IPS DF 6.9 (cell line): ENCODE measurements at regions not wholly inside any gene's neighbourhood (a gene's known extent, or its start where the extent isn't known, plus 50 kb on each side); places are given as distances from the start of the nearest gene placed in this dataset.

ENCODE experiments used
- DNase-seq: peaks from one replicate; pipeline ENCODE4 v3.0.0-alpha.2; 2013; ENCODE audit warnings: low read depth, low spot score
- H3K27ac ChIP-seq: one replicate; pipeline ENCODE4 v1.5.1; 2013; ENCODE audit warnings: low read length, control low read depth
- H3K27me3 ChIP-seq: 2 replicates; pipeline ENCODE4 v1.6.1; 2013; ENCODE audit warnings: mild to moderate bottlenecking, low read length; ENCODE audit not compliant: control insufficient read depth, insufficient read depth
- H3K36me3 ChIP-seq: 2 replicates; pipeline ENCODE4 v1.6.1; 2013; ENCODE audit warnings: low read length; ENCODE audit not compliant: control insufficient read depth, insufficient read depth
- H3K4me1 ChIP-seq: 2 replicates; pipeline ENCODE4 v1.6.1; 2013; ENCODE audit warnings: low read length; ENCODE audit not compliant: control insufficient read depth, insufficient read depth
- H3K4me3 ChIP-seq: 2 replicates; pipeline ENCODE4 v1.5.1; 2013; ENCODE audit warnings: mild to moderate bottlenecking, low read length
- H3K9me3 ChIP-seq: 2 replicates; pipeline ENCODE4 v1.6.1; 2013; ENCODE audit warnings: low read length, inconsistent platforms; ENCODE audit not compliant: control insufficient read depth, insufficient read depth
- WGBS: extraction: QIAGEN DNeasy Blood & Tissue Kit; methylation state at CpG from one replicate; pipeline ENCODE4 v1.1.7; 2013; ENCODE audit warnings: mixed read lengths, missing lambda C conversion rate; ENCODE audit not compliant: insufficient read length, insufficient coverage; 5-methylcytosine and 5-hydroxymethylcytosine counted together

DNA sequence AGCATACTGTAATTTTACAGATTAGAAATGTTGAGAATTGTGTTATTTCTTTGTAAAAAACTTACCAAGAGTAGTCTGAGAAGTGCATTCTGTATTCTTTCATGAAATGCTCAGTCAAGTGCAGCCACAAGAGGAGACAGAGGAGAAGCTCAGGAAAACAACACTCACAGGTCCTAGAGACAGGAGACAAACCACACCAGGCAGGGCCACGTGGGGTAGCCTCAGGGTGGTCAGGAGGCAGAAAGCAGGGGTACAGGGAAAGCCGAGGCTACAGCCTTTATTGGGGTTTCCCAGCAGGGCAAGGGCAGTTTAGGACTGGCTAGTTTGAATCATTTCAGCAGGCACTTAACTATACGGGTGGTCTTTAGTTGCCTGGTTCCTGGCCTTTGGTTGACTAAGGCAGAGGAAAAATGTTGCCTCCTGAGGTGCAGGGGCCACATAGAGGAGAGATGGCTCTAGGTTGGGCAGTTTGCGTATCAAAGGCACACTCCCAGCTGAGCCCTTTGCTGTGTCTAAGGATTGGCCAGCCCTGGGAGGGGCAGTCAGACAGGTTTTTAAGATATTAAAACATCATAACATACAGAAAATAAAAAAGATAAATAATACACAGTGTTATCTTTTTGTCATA lies 230.9 kb upstream of the ANKRD55 start:
- 0 out of 2 replicates have a peak, but pooled peaks cover 1% of the 10 kb centered on the region for H3K4me1 ChIP-seq
- H3K27ac ChIP-seq, result no peak overlapping the region
- H3K36me3 ChIP-seq, result no peaks in the 10 kb centered on the region
- no peak overlapping the region for H3K4me3 ChIP-seq
- no peaks in the 10 kb centered on the region for H3K9me3 ChIP-seq
- WGBS, result no CpG with 5 or more reads among the region's 4 CpGs
- H3K27me3 ChIP-seq, result no peaks in the 10 kb centered on the region
- DNase-seq, result no peak

DNA sequence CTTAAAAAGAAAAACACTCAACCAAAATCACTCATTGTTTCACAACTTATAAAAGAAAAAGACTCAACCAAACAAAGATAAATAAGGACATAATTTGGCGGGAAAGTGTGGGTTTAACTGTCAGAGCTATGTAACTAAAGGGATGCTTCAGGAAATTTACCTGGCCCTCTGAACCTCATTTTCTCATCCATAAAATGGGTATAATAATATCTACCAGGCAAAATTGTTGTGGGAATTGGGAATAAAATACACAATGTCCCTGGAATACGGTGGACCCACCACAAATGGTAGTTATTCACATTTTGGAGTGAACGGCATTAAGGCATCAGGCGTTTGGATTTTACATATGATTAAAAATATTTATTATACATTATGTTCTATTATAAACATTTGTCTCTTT lies 228.5 kb upstream of the ANKRD55 start:
- Histone ChIP-seq H3K9me3 (no peaks in the 10 kb centered on the region), H3K4me3 (no peak overlapping the region), H3K36me3 (no peaks in the 10 kb centered on the region), H3K27me3 (no peaks in the 10 kb centered on the region), H3K27ac (no peak overlapping the region), H3K4me1 (0 out of 2 replicates have a peak, but pooled peaks cover 1% of the 10 kb centered on the region)
- no peak for DNase-seq
- no CpG with 5 or more reads among the region's 4 CpGs for WGBS

DNA sequence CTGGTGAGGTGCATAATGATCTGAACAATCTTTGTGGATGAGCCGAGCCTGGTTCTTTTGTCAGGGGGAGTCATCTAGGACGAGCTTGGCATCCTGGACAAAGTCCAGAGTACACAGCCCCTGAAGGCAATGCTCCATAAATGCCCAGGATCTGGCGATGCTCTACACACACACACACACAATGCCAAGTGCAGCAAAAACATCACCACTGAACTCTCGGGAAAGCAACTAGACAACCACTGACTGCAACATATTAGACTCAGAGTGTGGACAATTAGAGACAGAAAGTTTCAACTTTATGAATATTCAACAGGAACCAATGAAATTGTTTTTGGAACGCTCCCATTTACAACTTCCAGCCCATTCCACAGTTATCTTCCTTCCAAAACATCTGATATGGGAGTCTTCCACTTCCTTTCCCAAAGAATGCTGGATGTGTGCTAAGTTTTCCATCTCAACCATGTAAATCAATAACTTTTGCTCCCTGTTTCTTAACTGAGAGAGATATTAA lies 227.6 kb upstream of the ANKRD55 start:
- H3K27me3 ChIP-seq, result no peaks in the 10 kb centered on the region
- H3K4me1 ChIP-seq, result 0 out of 2 replicates have a peak, but pooled peaks cover 1% of the 10 kb centered on the region
- no peak for DNase-seq
- H3K4me3 ChIP-seq, result no peak overlapping the region
- no peaks in the 10 kb centered on the region for H3K9me3 ChIP-seq
- no peaks in the 10 kb centered on the region for H3K36me3 ChIP-seq
- WGBS, result no CpG with 5 or more reads among the region's 5 CpGs
- H3K27ac ChIP-seq, result no peak overlapping the region

DNA sequence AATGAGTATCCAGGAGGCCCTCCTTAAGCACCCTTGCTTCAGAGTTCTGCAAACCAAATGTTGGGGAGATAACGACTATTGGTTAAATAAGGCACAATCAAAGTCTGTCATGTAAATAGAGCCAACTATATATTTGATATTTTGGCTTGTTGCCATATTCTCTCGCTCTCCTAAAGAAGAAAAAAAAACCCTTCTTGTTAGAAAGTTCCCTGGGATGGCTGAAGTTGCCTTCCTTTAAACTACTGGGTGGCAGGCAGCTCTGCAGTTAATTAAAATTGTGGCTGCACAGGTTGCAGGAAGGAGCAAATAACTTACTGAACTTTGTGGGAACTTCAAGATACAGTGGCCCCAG lies 227.0 kb upstream of the ANKRD55 start:
- Histone ChIP-seq H3K27me3 (no peaks in the 10 kb centered on the region), H3K36me3 (no peaks in the 10 kb centered on the region), H3K27ac (no peak overlapping the region), H3K9me3 (no peaks in the 10 kb centered on the region), H3K4me1 (0 out of 2 replicates have a peak, but pooled peaks cover 1% of the 10 kb centered on the region), H3K4me3 (no peak overlapping the region)
- WGBS, result no CpG with 5 or more reads among the region's 2 CpGs
- DNase-seq, result no peak

DNA sequence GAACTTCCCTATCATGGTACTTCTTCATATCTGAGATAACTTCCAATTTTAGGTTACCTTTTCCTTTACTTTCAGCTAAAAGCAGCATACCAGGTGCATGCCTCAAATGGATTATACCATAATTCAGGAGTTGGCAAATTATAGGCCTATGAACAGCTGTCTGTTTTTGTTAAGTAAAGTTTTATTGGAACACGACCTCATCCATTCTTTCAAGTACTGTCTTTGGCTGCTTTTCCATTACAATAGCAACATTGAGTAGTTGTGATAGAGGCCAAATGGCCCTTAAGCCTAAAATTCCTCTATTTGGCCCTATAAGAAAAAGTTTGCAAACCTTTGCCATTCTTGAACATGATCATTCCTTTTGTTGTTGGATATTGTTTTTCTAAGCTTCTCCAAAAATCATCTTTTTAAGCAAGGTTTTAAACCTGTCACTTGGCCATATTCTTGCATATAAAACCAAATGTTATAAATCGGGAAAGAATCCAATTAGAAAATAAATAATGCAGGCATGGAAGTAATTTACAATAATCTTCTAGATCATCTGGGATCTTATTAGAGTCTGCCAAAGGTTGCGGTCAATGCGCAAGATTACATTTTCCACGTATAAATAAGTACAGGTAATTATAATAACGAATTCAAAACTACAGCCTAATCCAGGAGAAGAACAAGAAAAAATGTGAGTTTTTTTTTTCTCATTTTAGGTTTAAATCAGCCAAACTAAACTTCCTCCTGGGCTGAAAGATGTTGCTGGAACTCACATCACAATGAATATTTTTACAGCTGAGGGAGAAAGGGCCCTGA lies 226.5 kb upstream of the ANKRD55 start:
- Histone ChIP-seq H3K4me3 (no peak overlapping the region), H3K27ac (no peak overlapping the region), H3K4me1 (no peaks in the 10 kb centered on the region), H3K36me3 (no peaks in the 10 kb centered on the region), H3K9me3 (no peaks in the 10 kb centered on the region), H3K27me3 (no peaks in the 10 kb centered on the region)
- DNase-seq, result no peak
- no CpG with 5 or more reads among the region's 6 CpGs for WGBS

DNA sequence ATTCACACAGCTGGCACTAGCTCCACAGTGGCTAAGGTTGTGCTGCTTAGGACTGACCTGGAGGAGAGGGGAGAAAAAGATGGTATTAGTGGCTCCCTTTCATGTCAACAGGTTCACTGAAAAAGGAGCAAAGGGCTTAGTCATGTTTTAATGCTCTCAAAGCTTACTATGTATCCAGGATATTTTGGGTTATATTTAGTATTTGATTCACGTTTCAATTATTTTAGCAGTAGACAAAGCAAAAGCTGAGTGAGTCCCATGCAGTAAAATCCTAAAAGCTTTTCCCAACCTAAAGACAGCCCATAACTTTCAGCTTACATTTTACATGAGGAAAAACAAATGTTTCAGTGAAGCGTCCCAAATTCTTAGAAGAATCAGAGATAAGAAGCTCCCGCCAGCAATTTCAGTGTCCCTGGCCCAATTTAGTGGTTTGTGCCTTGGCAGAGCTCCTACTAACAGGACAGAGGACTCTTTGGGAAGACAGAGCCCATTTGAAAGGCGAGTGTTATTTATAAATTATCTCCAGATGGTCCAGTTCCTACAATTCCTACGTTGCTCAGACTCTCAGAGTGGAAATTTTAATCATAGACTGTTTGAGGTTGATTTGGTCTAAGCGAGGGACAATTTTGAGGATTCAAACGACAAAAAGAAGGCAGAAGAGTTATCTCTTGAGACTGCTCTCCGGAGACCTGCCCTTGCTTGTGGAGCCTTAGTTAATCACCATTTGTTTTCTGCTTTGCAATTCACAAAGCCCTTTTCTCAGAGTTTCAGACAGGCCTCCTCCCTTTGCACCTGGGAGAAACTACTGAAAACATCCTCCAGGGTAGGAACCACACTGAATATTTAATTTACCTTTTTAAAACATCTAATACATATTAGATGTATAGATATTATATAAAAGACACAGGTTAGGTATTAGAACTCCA lies 225.0 kb upstream of the ANKRD55 start:
- no peak for DNase-seq
- no peaks in the 10 kb centered on the region for H3K27me3 ChIP-seq
- no peak overlapping the region for H3K27ac ChIP-seq
- no peaks in the 10 kb centered on the region for H3K36me3 ChIP-seq
- no peaks in the 10 kb centered on the region for H3K9me3 ChIP-seq
- WGBS, result no CpG with 5 or more reads among the region's 8 CpGs
- H3K4me3 ChIP-seq, result no peak overlapping the region
- H3K4me1 ChIP-seq, result no peaks in the 10 kb centered on the region

DNA sequence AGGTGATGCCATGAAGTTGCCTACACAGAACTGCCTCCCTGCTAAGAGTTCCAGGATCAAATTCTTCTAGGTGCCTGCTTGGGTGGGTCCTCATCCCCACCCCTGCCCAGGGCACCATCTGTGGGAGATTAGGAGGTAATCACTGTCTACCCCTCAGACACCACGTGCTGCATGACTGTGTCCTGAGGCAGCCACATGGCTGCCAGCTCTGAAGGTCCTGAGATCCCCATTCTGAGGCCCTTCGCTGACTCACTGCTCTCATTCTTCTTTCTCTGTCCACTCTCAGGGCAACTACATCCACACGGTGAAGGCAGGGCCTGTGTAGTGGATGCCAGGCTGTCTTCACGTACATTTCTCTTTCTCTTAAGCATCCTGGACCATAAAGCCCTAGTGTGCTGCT lies 222.9 kb upstream of the ANKRD55 start:
- no peak for DNase-seq
- no peaks in the 10 kb centered on the region for H3K4me1 ChIP-seq
- no peaks in the 10 kb centered on the region for H3K9me3 ChIP-seq
- no peak overlapping the region for H3K4me3 ChIP-seq
- no CpG with 5 or more reads among the region's 4 CpGs for WGBS
- no peaks in the 10 kb centered on the region for H3K36me3 ChIP-seq
- H3K27me3 ChIP-seq, result no peaks in the 10 kb centered on the region
- no peak overlapping the region for H3K27ac ChIP-seq

DNA sequence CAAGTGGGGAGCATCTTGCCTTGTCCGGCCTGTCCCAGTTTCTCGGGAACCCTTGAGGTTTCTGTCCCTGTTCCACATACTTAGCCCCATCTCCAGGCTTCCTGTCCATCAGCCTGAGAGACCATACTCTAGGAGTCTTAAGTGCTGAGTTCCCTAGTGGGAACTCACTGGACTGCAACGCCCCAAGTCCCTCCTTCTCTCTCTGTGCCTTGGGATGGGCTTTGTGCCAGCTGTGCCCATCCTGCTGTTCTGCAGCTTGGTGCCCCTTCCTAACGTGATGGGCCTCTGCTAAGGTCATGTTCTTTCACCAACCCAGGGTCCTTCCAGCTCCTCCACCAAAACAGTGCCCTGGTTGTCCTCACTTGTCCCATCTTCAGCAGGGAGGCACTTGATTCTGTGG lies 222.3 kb upstream of the ANKRD55 start:
- DNase-seq, result no peak
- no peak overlapping the region for H3K4me3 ChIP-seq
- H3K9me3 ChIP-seq, result no peaks in the 10 kb centered on the region
- no peak overlapping the region for H3K27ac ChIP-seq
- no peaks in the 10 kb centered on the region for H3K4me1 ChIP-seq
- no CpG with 5 or more reads among the region's 4 CpGs for WGBS
- H3K27me3 ChIP-seq, result no peaks in the 10 kb centered on the region
- no peaks in the 10 kb centered on the region for H3K36me3 ChIP-seq

DNA sequence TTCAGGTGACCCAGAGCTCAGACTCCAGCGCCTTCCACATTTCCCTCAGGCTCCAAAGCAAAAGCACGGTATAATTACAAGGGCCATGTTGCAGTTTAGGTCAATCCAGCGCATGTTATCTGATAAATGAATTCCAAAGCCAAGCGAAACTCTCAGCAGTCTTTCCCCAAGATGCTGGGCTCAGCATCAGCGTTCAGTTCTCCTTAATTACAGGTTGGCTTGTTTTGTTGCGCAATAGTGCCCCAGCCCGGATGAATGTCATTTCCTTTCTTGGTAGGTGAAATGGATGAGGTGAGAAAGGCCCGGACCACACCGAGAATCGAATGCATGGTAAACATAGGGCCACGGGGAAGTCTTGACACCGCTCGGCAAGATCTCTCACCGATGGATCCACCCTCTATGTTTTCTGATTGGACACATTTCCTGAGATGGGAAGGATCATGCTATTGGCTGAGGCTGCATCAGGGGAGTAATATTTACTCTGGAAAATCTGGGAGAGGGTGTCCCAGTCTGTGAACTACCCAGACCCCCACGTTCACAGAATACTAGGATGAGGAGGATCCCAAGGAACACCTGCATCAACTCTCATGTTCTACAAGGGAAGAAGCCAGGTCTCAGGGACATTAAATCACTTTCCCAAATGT lies 221.2 kb upstream of the ANKRD55 start:
- H3K4me1 ChIP-seq, result no peaks in the 10 kb centered on the region
- H3K27ac ChIP-seq, result no peak overlapping the region
- DNase-seq, result no peak
- WGBS, result no CpG with 5 or more reads among the region's 15 CpGs
- no peaks in the 10 kb centered on the region for H3K36me3 ChIP-seq
- H3K4me3 ChIP-seq, result no peak overlapping the region
- H3K27me3 ChIP-seq, result no peaks in the 10 kb centered on the region
- no peaks in the 10 kb centered on the region for H3K9me3 ChIP-seq

DNA sequence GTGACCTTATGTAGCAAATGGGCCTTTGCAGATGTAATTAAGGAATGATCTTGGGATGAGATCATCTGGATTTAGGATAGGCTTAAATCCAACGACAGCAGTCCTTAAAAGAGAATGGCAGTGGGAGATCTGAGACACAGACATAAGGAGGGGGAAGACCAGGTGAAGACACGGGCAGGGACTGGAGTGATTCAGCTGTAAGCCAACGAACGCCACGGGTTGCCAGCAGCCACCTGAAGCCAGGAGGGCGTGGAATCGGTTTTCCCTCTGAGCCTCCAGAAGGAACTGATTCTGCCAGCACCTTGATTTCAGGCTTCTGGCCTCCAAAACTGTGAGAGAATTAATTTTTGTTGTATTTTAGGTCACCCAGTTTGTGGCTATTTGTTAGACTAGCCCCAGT lies 218.6 kb upstream of the ANKRD55 start:
- WGBS, result no CpG with 5 or more reads among the region's 7 CpGs
- Histone ChIP-seq H3K9me3 (no peaks in the 10 kb centered on the region), H3K4me3 (no peak overlapping the region), H3K36me3 (no peaks in the 10 kb centered on the region), H3K27ac (no peak overlapping the region), H3K27me3 (no peaks in the 10 kb centered on the region), H3K4me1 (no peaks in the 10 kb centered on the region)
- no peak for DNase-seq
